PC-3 (cell line): ENCODE measurements at regions not wholly inside any gene's neighbourhood (a gene's known extent, or its start where the extent isn't known, plus 50 kb on each side); places are given as distances from the start of the nearest gene placed in this dataset.

Source experiments
- EZH2 ChIP-seq: fragments of 300-600 bp; sonication (generic); IDR thresholded peaks from one replicate; pipeline ENCODE4 v1.6.1; 2017; ENCODE audit warnings: antibody characterized with exemption, mild to moderate bottlenecking, low read length; ENCODE audit not compliant: unreplicated experiment
- EZH2phosphoT487 ChIP-seq: fragments of 300-600 bp; sonication (generic); IDR thresholded peaks from 2 replicates; pipeline ENCODE4 v1.6.1; 2018; ENCODE audit warnings: mild to moderate bottlenecking, antibody characterized with exemption, low read length, borderline replicate concordance
- TF ChIP-seq, protein P1 (sequence below): fragments of 300-600 bp; sonication (generic); conservative IDR thresholded peaks from 2 replicates; pipeline ENCODE4 v1.5.1; 2017; ENCODE audit warnings: antibody characterized with exemption, low read depth, mild to moderate bottlenecking, low read length

DNA sequence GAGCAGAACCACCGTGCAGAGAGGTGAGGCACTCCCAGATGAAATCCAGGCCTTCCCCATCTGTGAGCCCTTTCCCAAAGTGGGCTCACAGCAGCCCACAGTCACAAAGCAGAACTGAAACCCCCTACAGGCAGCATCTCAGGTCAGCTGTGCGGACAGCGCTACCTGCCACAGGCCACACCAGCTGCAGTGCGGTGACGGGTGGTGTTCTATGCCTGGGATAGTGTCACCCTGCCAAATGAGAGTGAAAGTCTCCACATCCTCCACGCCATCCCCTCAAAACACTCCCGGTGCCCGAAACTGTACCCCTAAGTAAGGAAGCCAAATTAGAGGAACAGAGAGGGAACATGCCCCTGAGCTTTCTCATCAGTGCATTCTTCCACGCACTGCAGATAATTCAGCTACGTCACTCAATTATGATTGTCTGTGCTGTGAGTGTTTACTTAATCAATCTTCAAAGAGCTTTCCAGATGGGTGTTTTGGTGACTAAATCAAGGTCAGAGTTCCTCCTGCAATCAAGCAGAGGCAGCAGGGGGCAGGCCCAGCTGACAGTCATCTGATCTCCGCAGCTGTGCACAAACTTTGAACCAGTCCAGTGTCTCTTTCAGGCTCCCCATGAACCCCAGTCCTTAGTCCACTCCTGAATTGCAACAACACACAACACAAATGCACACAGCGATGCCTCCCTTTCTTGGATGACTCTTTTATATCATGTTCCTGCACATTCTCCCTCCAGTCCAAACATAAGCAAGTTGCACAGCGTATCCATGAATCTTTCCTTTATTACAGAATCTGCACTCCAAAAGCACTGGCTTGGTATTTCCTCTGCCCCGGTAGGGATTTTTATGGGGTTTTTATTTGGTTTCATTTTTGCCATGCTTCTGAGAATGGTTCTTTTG lies 150.0 kb downstream of the TOMM20 start:
- TF ChIP-seq, protein P1, sequence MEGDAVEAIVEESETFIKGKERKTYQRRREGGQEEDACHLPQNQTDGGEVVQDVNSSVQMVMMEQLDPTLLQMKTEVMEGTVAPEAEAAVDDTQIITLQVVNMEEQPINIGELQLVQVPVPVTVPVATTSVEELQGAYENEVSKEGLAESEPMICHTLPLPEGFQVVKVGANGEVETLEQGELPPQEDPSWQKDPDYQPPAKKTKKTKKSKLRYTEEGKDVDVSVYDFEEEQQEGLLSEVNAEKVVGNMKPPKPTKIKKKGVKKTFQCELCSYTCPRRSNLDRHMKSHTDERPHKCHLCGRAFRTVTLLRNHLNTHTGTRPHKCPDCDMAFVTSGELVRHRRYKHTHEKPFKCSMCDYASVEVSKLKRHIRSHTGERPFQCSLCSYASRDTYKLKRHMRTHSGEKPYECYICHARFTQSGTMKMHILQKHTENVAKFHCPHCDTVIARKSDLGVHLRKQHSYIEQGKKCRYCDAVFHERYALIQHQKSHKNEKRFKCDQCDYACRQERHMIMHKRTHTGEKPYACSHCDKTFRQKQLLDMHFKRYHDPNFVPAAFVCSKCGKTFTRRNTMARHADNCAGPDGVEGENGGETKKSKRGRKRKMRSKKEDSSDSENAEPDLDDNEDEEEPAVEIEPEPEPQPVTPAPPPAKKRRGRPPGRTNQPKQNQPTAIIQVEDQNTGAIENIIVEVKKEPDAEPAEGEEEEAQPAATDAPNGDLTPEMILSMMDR, result no peak
- TF ChIP-seq EZH2, result no peak
- TF ChIP-seq EZH2phosphoT487, result no peak
